ENCODE measurements at regions not wholly inside any gene's neighbourhood (a gene's known extent, or its start where the extent isn't known, plus 50 kb on each side); places are given as distances from the start of the nearest gene placed in this dataset.

DNA sequence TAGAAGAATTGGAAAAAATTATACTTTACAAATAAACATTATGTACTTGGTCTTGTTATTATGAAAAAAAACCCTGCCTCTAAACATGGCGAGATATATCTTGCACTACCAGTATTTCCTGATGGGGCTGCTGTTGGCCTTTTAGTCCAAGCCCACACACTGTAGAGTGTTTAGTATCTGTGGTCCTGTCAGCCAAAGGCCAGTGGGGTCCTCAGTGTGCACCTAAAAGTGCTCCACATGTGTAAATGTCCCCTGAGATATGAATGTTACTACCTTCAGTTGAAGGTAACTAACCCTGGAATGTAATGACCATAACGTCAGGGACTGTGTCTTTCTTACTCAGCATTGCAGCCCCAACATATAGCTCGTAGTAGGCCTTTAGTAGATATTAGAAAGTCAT is 71.1 kb upstream of the HK2 start:
- Histone ChIP-seq H3K27ac (ENCODE audit: low read length) (no peak overlapping the region), H2AFZ (ENCODE audit: low read length) (no peak overlapping the region), H3F3A (ENCODE audit: low read length, unreplicated experiment) (no peaks in the 10 kb centered on the region), H3K4me1 (ENCODE audit: insufficient read depth, low read length) (peaks cover 24% of the 10 kb centered on the region), H3K27me3 (ENCODE audit: low read length) (no peaks in the 10 kb centered on the region), H3K36me3 (ENCODE audit: low read depth, low read length) (peaks cover 2% of the 10 kb centered on the region; the same call in 1 of the 2 replicates), H3K9me2 (replicated peaks; ENCODE audit: low read length) (no peaks in the 10 kb centered on the region), H3K4me2 (ENCODE audit: low read length) (no peak overlapping the region), H4K20me1 (ENCODE audit: low read length) (no peaks in the 10 kb centered on the region), H3K9ac (ENCODE audit: low read length) (no peak overlapping the region), H3K79me2 (ENCODE audit: low read length) (no peaks in the 10 kb centered on the region), H3K9me3 (ENCODE audit: low read length) (no peaks in the 10 kb centered on the region), H3K4me3 (ENCODE audit: low read length) (no peak overlapping the region)
- ATAC-seq (no peak), DNase-seq (no peak)
- TF ChIP-seq EZH2phosphoT487 (IDR thresholded peaks at IDR 0.05; ENCODE audit: borderline replicate concordance, low read length) (no peak), CTCF (conservative IDR thresholded peaks at IDR 0.05; ENCODE audit: low read depth, low read length) (peak; percentile 30; the same call in 1 of the 2 replicates), EZH2 (IDR thresholded peaks at IDR 0.05; ENCODE audit: low read length, unreplicated experiment) (no peak)
- intact Hi-C loops (cut with micrococcal nuclease) = no loop called here
- no TSS peak for BruUV-seq (replicated peaks)
- ChIA-PET POLR2A (ENCODE audit: unreplicated experiment) (no interaction called here), CTCF (no interaction called here)

DNA sequence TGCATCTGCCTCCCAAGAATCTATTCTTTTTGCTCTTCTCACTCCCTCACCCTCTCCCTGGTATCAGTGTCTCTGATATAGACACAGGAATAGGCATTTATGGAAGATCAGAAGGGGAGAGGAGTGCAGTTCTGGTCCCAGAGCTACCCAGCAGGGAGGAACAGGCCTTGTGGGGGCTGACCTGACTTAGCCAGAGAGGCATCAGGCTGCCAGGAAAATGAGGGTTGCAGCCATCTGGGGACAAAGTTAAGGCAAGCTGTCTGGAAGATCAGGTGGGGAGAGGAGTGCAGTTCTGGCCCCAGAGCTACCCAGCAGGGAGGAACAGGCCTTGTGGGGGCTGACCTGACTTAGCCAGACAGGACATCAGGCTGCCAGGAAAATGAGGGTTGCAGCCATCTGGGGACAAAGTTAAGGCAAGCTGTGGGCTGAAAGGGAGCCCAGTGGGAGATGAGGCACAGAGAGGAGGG is 69.9 kb upstream of the HK2 start:
- Histone ChIP-seq H3K27me3 (ENCODE audit: low read length) (no peaks in the 10 kb centered on the region), H2AFZ (ENCODE audit: low read length) (no peak overlapping the region), H3K36me3 (ENCODE audit: low read depth, low read length) (peaks cover 2% of the 10 kb centered on the region; the same call in 1 of the 2 replicates), H3K9me2 (replicated peaks; ENCODE audit: low read length) (no peaks in the 10 kb centered on the region), H3K4me3 (ENCODE audit: low read length) (no peak overlapping the region), H3K4me2 (ENCODE audit: low read length) (no peak overlapping the region), H4K20me1 (ENCODE audit: low read length) (no peaks in the 10 kb centered on the region), H3K9me3 (ENCODE audit: low read length) (no peaks in the 10 kb centered on the region), H3K27ac (ENCODE audit: low read length) (no peak overlapping the region), H3K79me2 (ENCODE audit: low read length) (no peaks in the 10 kb centered on the region), H3K4me1 (ENCODE audit: insufficient read depth, low read length) (peaks cover 24% of the 10 kb centered on the region), H3K9ac (ENCODE audit: low read length) (no peak overlapping the region), H3F3A (ENCODE audit: low read length, unreplicated experiment) (no peaks in the 10 kb centered on the region)
- no peak for DNase-seq
- ChIA-PET CTCF (no interaction called here), POLR2A (ENCODE audit: unreplicated experiment) (no interaction called here)
- ATAC-seq = no peak
- intact Hi-C loops (cut with micrococcal nuclease) = no loop called here
- BruUV-seq (replicated peaks) = no TSS peak
- TF ChIP-seq CTCF (conservative IDR thresholded peaks at IDR 0.05; ENCODE audit: low read depth, low read length) (no peak), EZH2phosphoT487 (IDR thresholded peaks at IDR 0.05; ENCODE audit: borderline replicate concordance, low read length) (no peak), EZH2 (IDR thresholded peaks at IDR 0.05; ENCODE audit: low read length, unreplicated experiment) (no peak)

- H3K4me2 ChIP-seq (ENCODE audit: low read length) = no peak overlapping the region
- no peak overlapping the region for H3K27ac ChIP-seq (ENCODE audit: low read length)
- ChIA-PET POLR2A (ENCODE audit: unreplicated experiment) (no interaction called here), CTCF (no interaction called here)
- intact Hi-C loops (cut with micrococcal nuclease) = no loop called here
- no peak overlapping the region for H3K9ac ChIP-seq (ENCODE audit: low read length)
- peaks cover 18% of the 10 kb centered on the region for H3K4me1 ChIP-seq (ENCODE audit: insufficient read depth, low read length)
- no peaks in the 10 kb centered on the region for H3K27me3 ChIP-seq (ENCODE audit: low read length)
- no peaks in the 10 kb centered on the region for H3K79me2 ChIP-seq (ENCODE audit: low read length)
- BruUV-seq (replicated peaks) = no TSS peak
- H3K4me3 ChIP-seq (ENCODE audit: low read length) = no peak overlapping the region
- no peaks in the 10 kb centered on the region for H4K20me1 ChIP-seq (ENCODE audit: low read length)
- H3K9me3 ChIP-seq (ENCODE audit: low read length) = no peaks in the 10 kb centered on the region
- H2AFZ ChIP-seq (ENCODE audit: low read length) = no peak overlapping the region
- no peak for TF ChIP-seq EZH2phosphoT487 (IDR thresholded peaks at IDR 0.05; ENCODE audit: borderline replicate concordance, low read length)
- TF ChIP-seq EZH2 (IDR thresholded peaks at IDR 0.05; ENCODE audit: low read length, unreplicated experiment) = no peak
- TF ChIP-seq CTCF (conservative IDR thresholded peaks at IDR 0.05; ENCODE audit: low read depth, low read length) = no peak
- no peaks in the 10 kb centered on the region for H3F3A ChIP-seq (ENCODE audit: low read length, unreplicated experiment)
- H3K9me2 ChIP-seq (replicated peaks; ENCODE audit: low read length) = no peaks in the 10 kb centered on the region
- ATAC-seq (no peak), DNase-seq (no peak)
- H3K36me3 ChIP-seq (ENCODE audit: low read depth, low read length) = peaks cover 2% of the 10 kb centered on the region; the same call in 1 of the 2 replicates
These were observed 69.3 kb upstream of the HK2 start for GRCh38 chr2:74764429-74765272.

Data from PC-3 (cell line).